GM19452 (cell line): ENCODE measurements at regions not wholly inside any gene's neighbourhood (a gene's known extent, or its start where the extent isn't known, plus 50 kb on each side); places are given as distances from the start of the nearest gene placed in this dataset.
"Not testable (repeated sequence)": the region's sequence is repeated elsewhere in the genome, so short reads cannot be mapped to it uniquely, and the experiment has no call there.

ENCODE experiments used
- ATAC-seq: cut with Tn5 transposase; IDR thresholded peaks from one replicate; pipeline ENCODE4 v1.9.1; 2021; ENCODE audit not compliant: unreplicated experiment

DNA sequence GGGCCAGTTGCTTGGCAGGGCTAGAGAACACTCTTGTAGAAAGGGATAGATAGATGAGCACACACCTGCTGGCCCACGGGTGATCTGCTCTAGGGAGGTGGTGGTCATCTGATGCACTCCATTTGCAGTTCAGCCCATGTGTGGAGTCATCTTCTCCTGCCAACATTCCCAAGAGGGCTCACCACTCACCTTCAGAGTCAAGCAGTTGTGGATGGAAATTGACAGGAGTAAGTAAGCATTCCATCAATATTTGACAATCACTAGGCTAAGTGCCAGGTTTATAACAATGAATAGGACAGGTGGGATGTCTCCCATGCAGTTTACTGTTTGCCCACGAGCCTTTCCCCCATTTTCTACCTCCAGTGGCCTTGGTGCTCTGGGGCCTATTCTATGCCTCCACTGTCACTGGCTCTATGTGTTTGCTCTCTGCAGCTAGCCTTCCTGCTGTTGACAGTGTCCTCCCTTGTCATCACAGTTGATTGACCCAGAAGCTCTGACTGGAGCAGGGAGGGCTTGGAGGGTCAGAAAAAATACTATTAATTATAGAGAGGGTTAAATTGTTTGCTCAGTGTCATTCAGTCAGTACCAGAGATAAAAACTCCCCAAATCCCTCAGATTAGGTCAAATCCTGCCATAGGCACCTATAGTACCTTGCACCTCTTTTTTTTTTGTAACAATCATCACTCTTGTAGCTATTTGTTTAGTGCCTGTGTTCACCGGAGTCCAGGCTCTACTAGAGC, 134.6 kb upstream of the PZP start:
- no peak for ATAC-seq

DNA sequence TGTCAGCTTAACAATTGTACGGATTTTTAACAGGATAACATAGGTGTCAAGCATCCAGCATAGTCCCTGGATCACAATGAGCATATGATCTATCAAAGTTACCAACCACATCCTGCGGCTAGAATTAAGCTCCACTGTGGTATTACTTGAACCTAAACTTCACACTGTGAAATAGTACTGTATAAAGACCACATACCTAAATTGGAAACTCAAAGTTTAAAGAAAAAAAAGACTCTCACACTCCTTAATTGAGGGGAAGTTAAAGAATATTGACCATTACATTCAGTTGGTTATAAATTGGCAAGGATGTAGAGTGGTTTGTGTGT, 133.0 kb upstream of the PZP start:
- no peak for ATAC-seq

DNA sequence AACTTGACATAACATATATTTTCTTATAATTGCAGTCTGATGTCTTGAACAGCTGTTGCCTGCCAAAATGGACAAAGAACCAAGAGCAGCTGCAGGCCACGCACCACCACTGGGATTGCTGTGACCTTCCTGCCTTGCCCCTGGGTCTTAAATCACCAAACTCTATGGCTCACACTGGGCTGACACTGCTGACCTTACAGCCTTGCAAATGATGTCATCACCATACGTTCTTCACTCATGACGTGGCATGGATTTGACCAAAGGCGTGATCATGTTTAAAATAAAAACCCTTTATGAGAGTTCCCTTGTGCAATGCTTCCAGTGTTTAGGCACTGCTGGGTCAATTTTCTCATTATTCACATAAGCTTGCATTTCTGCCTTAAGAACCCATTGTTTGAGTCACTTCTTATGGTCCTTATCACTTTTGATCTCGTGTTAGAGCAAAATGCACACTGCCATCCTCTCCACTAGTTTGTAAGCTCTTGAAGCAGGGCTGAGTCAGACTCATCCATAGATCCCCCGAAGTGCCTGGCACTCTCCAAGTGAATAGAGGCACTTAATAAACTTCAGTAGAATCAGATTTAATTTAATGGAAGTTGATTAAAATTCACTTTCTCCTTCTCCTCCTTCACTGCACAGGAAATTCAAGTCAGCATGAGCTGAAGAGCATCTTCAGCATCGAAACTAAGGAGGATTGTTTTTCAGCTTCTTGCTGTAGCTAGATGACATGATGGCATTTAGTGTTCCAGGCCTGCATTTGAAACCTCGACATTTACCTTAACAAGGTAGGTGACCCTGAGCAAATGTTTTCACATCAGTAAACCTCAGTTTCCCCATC, 132.4 kb upstream of the PZP start:
- ATAC-seq = no peak

DNA sequence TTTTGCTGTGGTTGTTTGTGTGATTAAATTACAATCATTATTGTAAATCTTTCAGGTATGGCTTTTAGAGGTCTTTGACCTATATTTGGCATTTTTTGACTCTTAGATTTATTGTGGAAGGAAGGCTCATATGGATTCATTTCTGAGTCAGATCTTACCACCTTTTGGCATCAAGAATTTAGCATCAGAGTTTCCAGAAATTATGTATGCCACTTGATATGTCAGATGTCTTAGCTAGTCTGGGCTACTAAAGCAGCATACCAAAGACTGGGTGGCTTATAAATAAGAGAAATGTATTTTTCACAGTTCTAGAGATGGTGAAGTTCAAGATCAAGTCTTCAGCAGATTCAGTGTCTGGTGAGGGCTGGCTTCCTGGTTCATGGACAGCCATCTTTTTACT, 129.5 kb upstream of the PZP start:
- no peak for ATAC-seq

DNA sequence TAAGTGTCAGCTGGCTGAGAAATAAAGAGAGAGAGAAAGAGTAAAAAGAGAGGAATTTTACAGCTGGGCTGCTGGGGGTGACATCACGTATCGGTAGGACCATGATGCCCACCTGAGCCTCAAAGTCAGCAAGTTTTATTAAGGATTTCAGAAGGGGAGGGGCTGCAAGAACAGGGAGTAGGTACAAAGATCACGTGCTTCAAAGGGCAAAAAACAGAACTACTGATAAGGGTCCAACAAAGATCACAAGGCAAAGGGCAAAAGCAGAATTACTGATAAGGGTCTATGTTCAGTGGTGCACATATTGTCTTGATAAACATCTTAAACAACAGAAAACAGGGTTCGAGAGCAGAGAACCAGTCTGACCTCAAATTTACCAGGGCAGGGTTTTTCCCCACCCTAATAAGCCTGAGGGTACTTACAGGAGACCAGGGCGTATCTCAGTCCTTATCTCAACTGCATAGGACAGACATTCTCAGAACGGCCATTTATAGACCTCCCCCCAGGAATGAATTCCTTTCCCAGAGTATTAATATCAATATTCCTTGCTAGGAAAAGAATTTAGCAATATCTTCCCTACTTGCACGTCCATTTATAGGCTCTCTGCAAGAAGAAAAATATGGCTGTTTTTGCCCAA, 128.3 kb upstream of the PZP start:
- not testable (repeated sequence) for ATAC-seq

DNA sequence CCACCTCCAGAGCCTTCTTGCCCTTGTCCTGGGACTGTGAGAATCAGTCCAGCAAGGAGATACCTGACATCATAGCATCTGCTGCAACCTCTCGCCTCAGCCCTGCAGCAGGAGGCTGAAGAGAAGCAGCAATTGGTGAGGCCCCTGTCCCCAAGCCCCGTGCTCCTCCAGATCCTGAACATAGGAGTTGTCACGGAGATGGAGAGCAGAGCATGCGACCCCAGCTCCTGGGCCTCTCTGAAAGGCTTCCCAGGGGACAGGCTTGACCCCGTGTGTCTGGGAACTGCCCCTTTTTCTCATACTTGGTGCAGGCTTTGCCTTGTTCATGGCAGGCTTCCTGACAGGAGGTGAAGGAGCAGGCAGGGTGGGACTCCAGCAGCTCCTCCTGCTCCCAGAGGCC, 127.7 kb upstream of the PZP start:
- no peak for ATAC-seq

DNA sequence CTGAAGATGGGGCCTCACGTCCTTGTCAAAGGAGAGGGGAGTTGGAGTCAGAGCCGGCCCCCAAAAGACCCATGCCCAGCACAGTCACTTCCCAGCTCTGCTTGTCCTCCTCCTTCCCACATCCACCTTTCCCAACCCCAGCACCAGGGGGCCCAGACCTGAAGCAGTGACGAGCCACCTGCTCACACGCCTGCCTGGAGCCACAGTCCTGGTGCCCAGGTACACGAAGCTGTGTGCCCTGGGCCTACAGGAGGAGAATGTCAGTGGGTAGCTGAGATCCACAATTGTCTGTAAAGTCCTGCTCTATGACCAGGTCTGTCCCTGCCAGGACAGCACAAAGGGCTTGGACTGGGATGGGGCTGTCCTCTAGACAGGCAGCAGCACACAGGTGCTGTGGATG, 126.8 kb upstream of the PZP start:
- ATAC-seq = no peak

DNA sequence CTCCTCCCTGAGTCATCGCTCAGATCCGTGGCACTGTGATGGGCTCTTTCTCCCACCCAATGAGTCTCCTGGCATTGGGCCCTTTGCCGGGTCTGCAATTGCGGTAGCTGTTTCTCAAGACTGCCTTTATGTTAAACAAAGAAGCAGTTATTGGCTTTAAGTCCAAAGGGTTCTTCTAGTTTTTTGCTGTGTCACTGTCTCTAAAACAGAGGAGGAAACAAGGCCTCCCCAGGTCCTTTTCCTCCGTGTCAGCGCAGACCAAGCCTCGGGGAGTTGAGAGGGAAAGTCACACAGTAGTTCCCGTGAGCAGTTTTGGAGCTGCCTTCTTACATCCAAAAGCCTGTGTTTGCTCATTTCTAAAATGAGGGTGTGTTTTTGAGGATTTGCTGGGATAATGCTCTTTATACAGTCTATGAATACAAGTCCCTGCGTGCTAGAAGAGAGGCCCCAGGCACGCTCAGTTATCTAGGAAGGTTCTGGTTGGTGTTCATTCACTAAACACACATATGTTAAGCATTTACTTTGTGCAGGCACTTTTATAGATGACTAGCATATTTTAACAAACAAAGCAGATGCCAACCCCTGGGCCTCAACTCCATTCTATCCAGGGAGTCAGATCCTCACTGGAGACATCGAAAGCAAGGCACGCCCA, 126.0 kb upstream of the PZP start:
- ATAC-seq = no peak

DNA sequence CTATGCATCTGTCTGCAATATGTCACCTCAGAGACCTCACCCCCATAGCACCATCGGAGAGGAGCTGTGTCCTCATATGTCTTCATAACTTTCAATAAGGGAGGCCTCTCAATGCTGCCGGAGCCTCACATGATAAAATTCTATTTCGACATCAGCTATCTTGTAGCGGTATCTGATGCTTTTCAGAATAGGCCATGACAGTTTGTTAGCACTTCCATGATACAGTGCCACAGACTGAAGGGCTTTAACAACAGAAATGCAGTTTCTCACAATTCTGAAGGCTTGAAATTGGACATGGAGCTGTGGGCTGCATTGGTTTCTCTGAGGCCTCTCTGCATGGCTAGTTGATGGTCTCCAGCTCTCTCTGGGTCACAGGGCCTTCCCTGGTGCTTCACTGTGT, 125.0 kb upstream of the PZP start:
- ATAC-seq = no peak

DNA sequence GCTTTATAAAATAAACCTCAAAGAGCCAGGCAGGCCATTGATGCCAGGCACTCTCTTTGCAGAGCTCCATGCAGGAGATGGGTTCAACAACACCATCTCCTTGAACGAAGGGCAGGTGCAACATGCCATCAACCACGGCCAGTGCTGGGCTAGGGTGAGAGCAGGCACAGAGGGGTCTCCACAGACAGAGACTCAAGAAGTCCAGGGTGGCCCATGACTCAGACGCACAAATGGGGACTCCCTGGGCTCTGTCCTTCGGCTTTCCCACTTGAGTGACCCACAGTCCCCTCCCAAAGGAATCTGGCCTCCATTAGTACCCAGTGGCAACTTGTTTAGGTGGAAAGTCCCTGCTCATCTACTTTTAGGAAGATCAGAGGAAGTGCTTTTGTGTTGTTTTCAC, 124.4 kb upstream of the PZP start:
- no peak for ATAC-seq

DNA sequence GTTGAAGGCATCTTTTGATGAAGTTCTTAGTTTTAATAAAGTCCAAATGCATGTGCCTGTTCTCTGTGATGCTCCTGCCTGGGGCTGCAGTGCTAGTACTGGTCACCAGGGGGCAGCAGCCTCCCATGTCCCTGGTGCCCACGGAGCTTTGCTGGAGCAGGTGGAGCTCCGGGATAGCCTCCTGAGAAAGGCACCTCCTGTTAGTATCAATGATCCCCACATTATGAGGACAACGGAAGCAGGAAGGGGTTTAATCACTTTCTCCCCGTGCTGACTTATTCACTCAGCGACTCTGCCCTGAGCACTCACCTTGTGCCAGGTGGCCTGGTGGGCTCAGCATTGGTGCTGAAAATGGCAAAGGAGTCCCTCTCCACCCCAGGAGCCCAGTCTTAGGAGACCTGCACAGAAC, 123.0 kb upstream of the PZP start:
- ATAC-seq = no peak

DNA sequence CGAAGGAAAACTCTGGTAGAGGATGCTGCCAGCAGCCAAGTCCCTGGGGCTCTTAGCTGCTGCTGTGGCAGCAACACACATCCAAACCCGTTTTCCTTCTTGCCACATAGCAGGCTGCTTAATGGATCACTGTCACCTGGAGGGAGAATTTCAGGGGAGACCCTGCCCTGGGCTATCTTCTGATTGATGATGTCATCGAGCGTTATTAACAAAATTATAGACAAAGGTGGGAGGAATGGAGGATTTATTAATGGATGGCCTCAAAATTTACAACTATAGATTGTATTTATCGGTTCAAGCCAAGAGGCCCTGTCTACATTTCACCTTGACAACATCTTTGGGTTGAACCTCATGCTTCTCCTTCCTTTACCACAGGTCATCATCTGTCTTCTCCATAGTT, 120.8 kb upstream of the PZP start:
- no peak for ATAC-seq

DNA sequence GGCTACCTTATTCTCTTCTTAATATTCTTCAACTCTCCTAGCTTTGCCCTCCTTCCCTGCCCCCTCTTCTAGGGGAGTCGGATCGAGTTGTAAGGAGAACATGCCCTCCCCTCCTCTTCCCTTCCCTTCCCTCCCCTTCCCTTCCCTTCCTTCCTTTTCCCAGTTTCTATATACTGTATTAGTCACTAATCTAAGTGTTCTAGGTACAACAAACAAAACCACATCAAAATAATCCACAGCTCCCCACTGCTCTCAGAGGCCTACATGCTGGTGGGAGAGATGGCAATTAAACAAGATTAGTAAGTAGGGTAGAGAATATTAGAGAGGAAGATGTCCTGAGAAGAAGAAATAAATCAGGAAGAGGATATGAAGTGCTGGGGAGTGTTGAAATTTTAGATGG, 119.9 kb upstream of the PZP start:
- ATAC-seq = no peak

DNA sequence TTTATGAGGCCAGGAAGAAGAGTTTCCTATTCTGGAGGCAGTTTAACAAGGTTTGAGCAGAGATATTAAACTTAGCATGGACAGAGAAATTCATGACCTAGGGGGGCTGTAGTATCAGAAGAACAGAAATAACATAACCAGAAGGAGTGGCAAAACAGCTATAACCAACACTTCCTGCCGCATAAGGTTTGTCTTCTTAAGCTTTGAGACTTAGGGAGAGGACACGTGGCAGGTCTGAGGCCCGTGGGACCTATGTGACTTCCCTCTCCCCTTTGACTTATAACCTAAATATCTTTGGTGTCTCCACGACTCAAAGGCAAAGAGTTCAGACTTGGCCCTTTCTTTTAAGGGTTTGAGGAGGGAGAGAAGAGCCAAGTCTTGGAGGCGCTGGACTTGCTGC, 119.1 kb upstream of the PZP start:
- no peak for ATAC-seq

DNA sequence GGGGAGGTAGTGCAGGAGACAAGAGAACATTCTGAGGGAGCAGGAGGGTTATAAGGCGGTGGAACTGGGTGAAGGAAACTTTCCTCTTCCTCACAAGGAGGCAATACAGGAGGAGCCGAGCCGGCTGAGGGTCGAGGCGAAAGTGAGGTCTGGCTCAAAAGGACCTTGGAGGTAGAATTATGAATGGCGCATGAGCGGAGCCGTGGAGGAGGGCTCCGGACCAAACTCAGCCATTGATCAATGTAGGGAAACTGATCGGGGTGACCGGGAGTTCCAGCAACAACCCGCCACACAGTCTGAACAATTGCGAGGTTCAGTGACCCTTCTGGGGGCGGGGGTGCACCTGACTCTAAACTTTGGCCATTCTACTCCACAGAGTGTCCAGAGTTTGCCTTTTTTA, 118.7 kb upstream of the PZP start:
- ATAC-seq = not testable (repeated sequence)

DNA sequence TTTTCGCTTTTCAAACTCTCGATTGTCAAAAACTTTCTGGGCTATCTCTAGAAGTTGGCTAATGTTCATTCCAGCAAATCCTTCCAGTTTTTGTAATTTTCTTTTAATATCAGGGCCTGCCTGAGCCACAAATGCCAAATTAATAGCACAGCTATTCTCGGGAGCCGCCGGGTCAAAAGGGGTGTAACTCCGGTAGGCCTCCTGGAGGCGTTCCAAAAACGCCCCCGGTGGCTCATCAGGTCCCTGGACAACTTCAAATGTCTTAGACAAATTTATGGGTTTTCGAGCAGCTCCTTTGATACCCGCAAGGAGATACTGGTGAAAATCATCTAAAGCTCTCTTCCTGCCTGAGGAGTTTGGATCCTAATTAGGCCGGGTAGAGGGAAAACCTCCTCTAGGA, 117.9 kb upstream of the PZP start:
- ATAC-seq = no peak

DNA sequence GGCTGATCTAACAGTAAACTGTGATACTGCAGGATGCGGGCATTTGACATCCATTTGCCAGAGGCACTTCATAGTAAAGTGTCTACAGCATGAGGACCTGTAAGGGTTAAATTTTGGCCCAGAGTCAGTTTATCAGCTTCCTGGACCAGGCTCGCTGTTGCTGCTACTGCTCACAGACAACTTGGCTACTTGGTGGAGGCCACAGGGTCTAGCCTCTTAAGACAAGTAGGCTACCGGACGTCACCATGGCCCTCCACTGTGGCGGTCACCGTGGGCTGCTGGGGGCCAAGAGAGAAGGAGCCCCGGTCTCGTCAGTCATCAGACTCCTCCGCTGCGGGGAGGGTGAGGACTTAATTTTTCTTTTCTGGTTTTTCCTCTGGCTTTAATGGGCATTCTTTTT, 117.3 kb upstream of the PZP start:
- no peak for ATAC-seq

DNA sequence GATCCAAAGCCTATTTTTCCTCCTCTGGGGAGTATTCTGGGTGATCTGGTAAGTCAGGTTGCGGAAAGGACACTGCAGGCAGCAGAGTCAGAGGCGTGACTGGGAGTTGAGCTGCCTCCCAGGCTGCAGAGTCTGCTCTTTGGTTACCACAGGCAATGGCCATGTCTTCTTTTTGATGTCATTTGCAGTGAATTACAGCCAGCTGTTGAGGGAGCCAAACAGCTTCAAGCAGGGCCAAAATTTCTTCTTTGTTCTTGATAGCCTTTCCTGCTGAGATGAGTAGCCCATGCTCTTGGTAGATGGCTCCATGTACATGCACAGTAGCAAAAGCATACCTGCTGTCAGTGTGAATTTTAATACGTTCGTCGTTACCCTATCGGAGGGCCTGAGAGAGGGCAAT, 116.6 kb upstream of the PZP start:
- ATAC-seq = no peak

DNA sequence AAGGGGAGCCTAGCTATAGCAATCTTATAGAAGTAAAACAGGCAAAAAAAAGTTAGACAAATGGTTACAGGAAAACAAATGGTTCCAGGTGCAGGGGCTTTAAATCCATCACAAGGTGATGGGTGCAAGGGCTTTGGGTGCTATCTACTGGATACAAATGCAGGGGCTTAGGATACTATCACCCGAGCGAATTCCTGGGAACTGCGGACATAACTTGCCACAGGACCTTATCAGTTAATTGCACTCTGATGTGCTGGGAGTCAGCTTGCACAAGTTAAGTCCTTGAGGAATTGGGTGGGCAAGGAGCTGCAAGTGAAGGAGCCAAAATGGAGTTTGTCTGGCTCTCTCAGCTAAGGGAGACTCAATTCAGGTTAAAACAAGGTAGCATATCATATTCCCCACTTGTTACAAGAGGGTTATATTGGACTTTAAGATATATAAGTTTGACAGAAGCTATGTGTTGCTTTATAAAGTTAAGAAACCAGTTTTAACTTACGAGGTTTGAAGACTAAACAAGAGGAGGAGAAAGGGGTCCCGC, 115.0 kb upstream of the PZP start:
- ATAC-seq = no peak

DNA sequence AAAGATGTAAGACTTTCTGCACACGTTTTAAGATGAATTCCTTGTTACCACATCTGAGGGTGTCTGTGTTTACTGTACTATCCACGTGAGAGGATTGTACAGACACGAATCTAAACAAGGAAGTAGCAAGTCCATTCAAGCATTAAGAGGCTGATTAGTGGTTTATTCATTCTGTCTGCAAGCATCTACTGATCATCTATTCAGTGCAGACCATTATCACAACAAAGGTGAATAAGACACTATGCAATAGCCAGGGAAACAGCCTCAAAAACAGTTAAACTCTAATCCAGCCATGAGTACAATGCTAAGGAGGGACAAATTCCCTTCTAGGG, 111.6 kb upstream of the PZP start:
- no peak for ATAC-seq

DNA sequence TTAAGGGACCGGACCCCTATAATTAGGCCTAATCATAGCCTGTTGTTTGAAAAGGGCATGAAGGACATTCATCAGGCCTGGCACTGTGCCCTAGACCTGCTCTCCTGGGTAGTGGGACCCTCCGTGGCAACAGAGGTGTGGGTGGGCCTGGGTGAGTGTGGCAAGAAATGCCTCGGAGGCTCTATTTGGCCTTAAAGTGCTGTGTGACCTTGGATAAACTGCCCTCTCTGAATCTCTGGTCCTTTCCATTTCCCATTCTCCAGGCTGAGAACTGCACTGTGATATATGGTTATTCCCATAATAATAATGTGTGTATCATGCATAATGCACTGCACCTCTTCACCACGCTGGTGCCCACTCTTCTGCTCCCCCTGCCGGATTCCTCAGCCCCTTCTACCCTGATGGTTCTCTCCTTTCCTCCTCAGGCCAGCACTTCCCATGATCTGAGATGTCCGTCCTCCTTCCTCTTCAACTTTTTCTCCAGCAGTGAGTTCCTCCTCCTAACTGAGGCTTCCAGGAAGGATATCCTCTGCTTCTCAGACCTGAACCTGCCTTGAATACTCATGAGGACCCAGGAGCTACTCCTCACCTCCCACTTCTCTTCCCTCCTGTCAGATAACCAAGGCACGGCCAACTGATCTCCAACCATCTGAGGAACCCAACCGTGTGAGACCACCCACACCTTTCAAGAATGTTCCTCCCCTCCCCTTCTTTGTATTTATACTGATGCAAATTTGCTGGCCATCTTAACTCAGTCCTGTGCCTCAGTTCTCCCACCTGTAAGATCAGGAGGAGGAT, 111.0 kb upstream of the PZP start:
- ATAC-seq = no peak
